ENCODE measurements at regions not wholly inside any gene's neighbourhood (a gene's known extent, or its start where the extent isn't known, plus 50 kb on each side); places are given as distances from the start of the nearest gene placed in this dataset.
"Not testable (repeated sequence)": the region's sequence is repeated elsewhere in the genome, so short reads cannot be mapped to it uniquely, and the experiment has no call there.

GRCh38 chr6:146938266-146938665, 266.0 kb upstream of the STXBP5 start:
- no peak for DNase-seq (ENCODE audit: low spot score)

DNA sequence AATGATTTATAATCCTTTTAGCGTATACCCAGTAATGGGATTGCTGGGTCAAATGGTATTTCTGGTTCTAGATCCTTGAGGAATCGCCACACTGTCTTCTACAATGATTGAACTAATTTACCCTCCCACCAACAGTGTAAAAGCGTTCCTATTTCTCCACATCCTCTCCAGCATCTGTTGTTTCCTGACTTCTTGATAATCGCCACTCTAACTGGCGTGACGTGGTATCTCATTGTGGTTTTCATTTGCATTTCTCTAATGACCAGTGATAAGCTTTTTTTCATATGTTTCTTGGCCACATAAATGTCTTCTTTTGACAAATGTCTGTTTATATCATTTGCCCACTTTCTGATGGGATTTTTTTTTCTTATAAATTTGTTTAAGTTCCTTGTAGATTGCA, 264.8 kb upstream of the STXBP5 start:
- DNase-seq (ENCODE audit: low spot score): not testable (repeated sequence)

- no peak for DNase-seq (ENCODE audit: low spot score)
Observed at GRCh38 chr6:146943664-146944063, 260.6 kb upstream of the STXBP5 start.

GRCh38 chr6:146944077-146944476, 260.1 kb upstream of the STXBP5 start:
- DNase-seq (ENCODE audit: low spot score): no peak

DNA sequence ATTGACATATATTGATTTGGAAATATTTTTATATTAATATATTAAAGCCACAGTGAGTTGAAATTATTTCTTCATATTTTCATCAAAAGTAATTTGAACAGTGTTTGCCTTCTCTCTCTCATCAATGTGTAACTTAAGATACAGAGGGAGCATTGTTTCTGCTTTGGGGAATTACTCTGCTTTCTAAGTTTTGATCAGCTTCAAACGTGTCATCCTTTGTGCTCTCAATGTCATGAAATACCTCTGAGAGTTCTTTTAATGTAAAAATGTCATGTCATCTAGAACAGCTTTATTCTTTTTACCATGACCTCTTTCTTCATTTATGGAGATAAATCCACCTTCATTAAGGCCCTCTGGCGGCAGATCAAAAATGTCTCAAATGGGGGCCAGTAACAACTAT, 259.4 kb upstream of the STXBP5 start:
- DNase-seq (ENCODE audit: low spot score): no peak

DNA sequence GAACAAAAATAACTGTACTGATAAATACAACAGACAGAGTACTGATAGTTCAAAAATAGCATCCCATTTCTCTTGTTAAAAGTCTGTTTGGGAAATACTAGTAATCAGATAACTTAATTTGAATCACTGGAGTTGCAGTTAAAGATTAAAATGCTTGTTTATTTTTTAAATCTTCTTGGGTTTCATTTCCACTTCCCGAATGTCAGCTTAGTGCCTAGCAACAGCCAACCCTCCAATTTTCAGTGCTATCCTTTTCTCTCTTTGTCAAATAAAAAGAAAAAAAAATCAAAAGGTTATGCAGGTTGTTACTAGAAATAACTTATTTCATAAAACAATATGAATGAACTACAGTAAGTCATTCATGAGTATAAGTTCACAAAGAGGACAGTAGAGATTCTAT, 257.7 kb upstream of the STXBP5 start:
- no peak for DNase-seq (ENCODE audit: low spot score)

DNA sequence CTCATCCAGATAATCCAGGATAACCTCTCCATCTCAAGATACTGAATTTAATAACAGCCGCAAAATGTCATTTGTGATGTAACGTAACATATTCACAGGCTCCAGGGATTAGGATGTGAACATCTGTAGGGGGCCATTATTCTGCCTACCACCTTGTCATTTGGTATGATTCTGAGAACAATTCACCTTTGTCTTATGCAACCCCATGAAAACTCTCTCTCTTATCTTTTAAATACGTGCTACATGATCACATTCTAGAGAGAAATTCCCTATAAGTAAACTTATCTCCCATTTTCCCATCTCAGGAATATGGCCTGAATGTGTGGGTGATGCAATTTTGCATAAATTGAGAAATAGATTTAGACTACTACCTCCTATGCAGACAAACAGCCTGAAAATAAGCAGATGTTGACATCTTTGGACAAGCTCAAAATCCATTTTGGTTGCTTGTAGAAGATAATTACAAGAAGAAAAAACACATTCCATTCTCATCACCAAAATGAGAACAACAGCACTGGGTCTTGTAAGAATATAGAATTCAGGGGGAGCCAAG, 255.4 kb upstream of the STXBP5 start:
- no peak for DNase-seq (ENCODE audit: low spot score)

- DNase-seq (ENCODE audit: low spot score): no peak
Observed at GRCh38 chr6:146949425-146949824, 254.8 kb upstream of the STXBP5 start.

- DNase-seq (ENCODE audit: low spot score): peak; percentile 32
Observed at GRCh38 chr6:146950351-146950835, 253.8 kb upstream of the STXBP5 start.

GRCh38 chr6:146955570-146955969, 248.6 kb upstream of the STXBP5 start:
- no peak for DNase-seq (ENCODE audit: low spot score)

DNA sequence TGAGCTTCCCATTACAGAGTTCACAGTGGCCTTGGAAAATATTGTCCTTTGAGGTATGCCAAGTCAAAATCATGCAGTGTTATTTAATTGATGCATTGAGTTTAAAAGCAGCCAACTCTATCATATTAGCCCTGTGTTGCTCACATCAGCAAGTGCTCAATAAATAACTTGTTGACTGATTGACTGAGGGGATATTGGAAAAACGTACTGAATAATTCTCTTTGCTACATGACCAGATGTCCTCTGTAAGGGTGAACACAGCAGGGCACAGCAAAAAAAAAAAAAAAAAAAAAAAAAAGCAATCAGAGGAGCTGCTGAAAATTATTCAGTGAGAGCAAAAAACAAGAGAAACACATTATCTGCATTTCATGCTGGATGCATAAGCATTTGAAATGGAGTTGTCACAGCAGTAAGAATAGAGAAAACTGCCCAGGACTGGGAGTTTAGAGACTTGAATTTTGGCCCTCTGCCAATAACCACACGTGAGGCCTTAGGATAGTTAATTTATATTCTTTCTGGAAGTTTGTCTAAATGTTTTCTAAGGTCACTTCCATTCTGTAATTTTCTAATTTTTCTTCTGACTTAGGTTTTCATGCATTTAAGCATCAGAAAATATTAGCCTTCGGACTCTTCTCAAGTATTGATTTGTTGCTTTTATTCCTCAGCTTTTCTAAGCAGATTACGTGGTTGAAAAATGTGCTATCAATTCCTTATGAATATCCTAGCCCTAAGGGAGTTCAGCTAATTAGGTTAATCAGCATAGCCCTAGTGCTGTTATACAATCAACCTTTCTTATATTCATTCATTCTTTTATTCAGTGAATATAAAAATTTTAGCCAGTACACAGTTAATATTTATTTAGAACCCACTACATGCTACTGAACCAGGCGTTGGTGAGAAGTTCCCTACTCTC, 246.8 kb upstream of the STXBP5 start:
- DNase-seq (ENCODE audit: low spot score): no peak

- DNase-seq (ENCODE audit: low spot score): no peak
Observed at GRCh38 chr6:146961831-146962230, 242.4 kb upstream of the STXBP5 start.

- no peak for DNase-seq (ENCODE audit: low spot score)
Observed at GRCh38 chr6:146962329-146962728, 241.9 kb upstream of the STXBP5 start.

DNA sequence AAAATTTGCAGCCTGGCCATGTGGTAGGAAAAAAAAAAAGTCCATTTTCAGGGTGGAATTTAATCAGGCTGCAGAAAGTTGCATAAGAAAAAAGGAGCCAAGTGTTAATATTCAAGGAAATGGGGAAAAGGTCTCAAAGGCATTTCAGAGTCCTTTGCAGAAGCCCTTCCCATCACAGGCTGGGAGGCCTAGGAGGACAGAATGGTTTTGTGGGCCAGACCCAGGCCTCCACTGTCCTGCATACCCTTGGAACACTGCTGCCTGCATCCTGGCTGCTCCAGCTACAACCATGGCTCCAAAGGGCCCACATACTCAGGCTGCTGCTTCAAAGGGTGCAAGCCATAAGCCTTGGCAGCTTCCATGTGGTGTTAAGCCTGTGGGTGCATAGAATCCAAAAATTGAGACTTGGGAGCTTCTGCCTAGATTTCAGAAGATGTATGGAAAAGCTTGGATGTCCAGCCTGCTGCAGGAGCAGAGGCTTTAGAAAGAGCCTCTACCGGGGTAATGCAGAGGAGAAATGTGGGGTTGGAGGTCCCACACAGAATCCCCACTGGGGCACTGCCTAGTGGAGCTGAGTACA, 239.0 kb upstream of the STXBP5 start:
- DNase-seq (ENCODE audit: low spot score): no peak

- no peak for DNase-seq (ENCODE audit: low spot score)
Observed at GRCh38 chr6:146968041-146968760, 236.0 kb upstream of the STXBP5 start.

DNA sequence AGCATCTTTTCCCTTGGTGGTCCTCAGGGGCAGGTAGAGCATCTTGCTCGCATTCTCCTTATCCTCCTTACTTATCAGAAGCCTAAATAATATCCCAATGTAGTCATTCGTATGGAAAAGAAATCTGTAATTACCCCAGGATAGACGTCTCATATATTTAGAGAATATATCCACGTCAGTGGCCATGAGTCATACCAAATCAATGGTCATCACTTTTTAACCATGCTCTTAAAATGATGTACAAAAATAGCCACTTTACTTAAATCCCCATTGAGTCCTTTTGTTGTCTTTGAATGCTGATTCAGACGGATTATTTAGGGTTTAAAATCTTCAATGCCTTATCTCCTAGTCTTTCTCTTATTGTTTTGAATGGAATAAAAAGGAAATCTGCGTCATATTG, 231.7 kb upstream of the STXBP5 start:
- DNase-seq (ENCODE audit: low spot score): no peak

- no peak for DNase-seq (ENCODE audit: low spot score)
Observed at GRCh38 chr6:146974351-146974750, 229.9 kb upstream of the STXBP5 start.

DNA sequence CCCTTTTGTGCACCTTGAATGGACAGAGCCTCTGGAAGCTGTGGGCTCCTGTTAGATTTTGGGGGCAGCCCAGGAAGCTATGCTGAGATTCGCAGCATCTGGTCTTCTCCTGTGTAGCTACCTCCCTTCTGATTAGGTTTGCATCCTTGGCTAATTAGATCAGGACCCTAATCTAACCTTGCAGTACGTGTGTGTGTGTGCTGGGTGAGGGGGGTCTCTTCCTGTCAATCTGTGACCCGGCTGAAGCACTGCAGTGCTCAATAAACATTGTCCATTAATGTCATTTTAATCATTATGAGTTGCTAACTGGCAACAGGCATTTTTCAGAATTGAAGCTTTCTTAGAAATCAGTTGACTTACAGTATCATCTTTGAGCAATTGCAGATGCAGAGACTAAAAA, 229.1 kb upstream of the STXBP5 start:
- no peak for DNase-seq (ENCODE audit: low spot score)

- DNase-seq (ENCODE audit: low spot score): no peak
Observed at GRCh38 chr6:146980900-146981329, 223.3 kb upstream of the STXBP5 start.

DNA sequence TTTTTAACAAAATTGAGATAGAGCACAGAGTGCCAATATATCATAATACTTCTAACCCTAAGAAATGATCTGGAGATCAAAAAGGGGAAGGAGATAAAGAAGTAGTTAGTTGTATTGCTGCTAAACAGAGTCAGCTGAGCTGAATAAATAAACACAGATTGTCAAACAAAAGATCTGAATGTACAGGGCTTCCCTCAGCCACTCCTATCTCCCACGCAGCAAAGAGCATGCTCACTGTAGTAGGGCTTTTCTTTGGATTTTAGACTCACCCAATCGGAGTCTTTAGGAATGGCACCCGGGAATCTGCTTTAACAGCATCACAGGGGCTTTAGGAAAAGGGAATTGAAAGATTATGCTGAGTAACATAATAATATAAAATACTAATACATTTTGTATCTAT, 222.2 kb upstream of the STXBP5 start:
- DNase-seq (ENCODE audit: low spot score): no peak

- DNase-seq (ENCODE audit: low spot score): no peak
Observed at GRCh38 chr6:146984251-146984924, 219.8 kb upstream of the STXBP5 start.

DNA sequence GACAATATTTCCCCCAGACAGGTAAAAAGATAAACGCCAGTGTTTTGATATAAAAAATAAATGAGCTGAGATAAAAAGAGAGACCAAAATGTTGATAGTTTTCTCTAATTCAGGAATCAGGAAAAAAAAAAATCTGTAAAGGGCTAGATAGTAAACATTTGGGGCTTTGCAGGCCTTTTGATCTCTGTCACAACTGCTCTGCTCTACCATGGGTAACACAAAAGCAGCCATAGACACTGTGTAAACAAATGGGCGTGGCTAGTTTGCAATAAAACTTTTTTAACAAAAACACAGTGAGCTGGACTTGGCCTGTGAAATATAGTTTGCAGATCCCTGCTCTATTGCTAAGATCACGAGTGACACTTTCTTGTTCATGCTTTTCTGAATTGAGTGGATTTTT, 219.1 kb upstream of the STXBP5 start:
- no peak for DNase-seq (ENCODE audit: low spot score)
